ENCODE measurements at regions not wholly inside any gene's neighbourhood (a gene's known extent, or its start where the extent isn't known, plus 50 kb on each side); places are given as distances from the start of the nearest gene placed in this dataset.

DNA sequence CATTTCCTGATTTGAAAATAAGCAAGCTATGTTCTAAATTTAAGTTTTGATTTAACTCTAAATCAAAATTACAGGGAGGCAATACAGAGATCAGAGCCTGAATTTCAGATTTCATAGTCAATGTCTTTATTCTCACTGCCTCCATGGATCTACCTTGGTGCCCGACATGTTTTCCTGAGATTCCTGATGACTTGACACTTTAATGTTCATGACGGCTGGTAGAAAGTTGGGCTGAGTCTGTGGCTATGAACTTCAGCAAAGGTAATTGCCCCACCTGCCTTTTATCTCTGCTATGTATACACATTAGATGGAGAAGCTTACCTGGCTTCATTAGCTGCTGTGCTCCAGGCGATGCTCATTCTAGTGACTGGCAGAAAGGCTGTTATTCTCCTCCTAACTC, 1390.5 kb upstream of the CELF4 start:
- no peaks in the 10 kb centered on the region for H3K4me1 ChIP-seq (ENCODE audit: low read depth, poor library complexity, severe bottlenecking)
- H2AFZ ChIP-seq (ENCODE audit: low read depth), result no peak overlapping the region
- no peak overlapping the region for H3K4me2 ChIP-seq
- TF ChIP-seq, protein P1, sequence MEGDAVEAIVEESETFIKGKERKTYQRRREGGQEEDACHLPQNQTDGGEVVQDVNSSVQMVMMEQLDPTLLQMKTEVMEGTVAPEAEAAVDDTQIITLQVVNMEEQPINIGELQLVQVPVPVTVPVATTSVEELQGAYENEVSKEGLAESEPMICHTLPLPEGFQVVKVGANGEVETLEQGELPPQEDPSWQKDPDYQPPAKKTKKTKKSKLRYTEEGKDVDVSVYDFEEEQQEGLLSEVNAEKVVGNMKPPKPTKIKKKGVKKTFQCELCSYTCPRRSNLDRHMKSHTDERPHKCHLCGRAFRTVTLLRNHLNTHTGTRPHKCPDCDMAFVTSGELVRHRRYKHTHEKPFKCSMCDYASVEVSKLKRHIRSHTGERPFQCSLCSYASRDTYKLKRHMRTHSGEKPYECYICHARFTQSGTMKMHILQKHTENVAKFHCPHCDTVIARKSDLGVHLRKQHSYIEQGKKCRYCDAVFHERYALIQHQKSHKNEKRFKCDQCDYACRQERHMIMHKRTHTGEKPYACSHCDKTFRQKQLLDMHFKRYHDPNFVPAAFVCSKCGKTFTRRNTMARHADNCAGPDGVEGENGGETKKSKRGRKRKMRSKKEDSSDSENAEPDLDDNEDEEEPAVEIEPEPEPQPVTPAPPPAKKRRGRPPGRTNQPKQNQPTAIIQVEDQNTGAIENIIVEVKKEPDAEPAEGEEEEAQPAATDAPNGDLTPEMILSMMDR (conservative IDR thresholded peaks at IDR 0.05; ENCODE audit: low read depth, low read length), result no peak
- H3K27me3 ChIP-seq (ENCODE audit: insufficient read depth, low read depth), result no peaks in the 10 kb centered on the region
- no peak overlapping the region for H3K27ac ChIP-seq
- H3K79me2 ChIP-seq (ENCODE audit: insufficient read depth, low read depth), result no peaks in the 10 kb centered on the region
- H3K9ac ChIP-seq, result no peak overlapping the region
- no peaks in the 10 kb centered on the region for H4K20me1 ChIP-seq (ENCODE audit: insufficient read depth)
- H3K36me3 ChIP-seq (ENCODE audit: insufficient read depth), result no peaks in the 10 kb centered on the region
- no peak overlapping the region for H3K4me3 ChIP-seq (IDR thresholded peaks at IDR 0.05; ENCODE audit: insufficient read depth, low read depth, low read length)

- no peaks in the 10 kb centered on the region for H3K36me3 ChIP-seq (ENCODE audit: insufficient read depth)
- no peaks in the 10 kb centered on the region for H3K27me3 ChIP-seq (ENCODE audit: insufficient read depth, low read depth)
- no peaks in the 10 kb centered on the region for H3K79me2 ChIP-seq (ENCODE audit: insufficient read depth, low read depth)
- H3K27ac ChIP-seq, result no peak overlapping the region
- TF ChIP-seq, protein P1 (conservative IDR thresholded peaks at IDR 0.05; ENCODE audit: low read depth, low read length), result no peak
- no peak overlapping the region for H3K4me3 ChIP-seq (IDR thresholded peaks at IDR 0.05; ENCODE audit: insufficient read depth, low read depth, low read length)
- no peak overlapping the region for H2AFZ ChIP-seq (ENCODE audit: low read depth)
- no peak overlapping the region for H3K9ac ChIP-seq
- no peak overlapping the region for H3K4me2 ChIP-seq
- H3K4me1 ChIP-seq (ENCODE audit: low read depth, poor library complexity, severe bottlenecking), result no peaks in the 10 kb centered on the region
- no peaks in the 10 kb centered on the region for H4K20me1 ChIP-seq (ENCODE audit: insufficient read depth)
Measured at GRCh38 chr18:38951633-38952032, 1386.0 kb upstream of the CELF4 start.

GRCh38 chr18:38948436-38948835, 1382.8 kb upstream of the CELF4 start:
- Histone ChIP-seq H2AFZ (ENCODE audit: low read depth) (no peak overlapping the region), H3K27ac (no peak overlapping the region), H3K36me3 (ENCODE audit: insufficient read depth) (no peaks in the 10 kb centered on the region), H3K4me2 (no peak overlapping the region), H3K27me3 (ENCODE audit: insufficient read depth, low read depth) (no peaks in the 10 kb centered on the region), H4K20me1 (ENCODE audit: insufficient read depth) (no peaks in the 10 kb centered on the region), H3K4me3 (IDR thresholded peaks at IDR 0.05; ENCODE audit: insufficient read depth, low read depth, low read length) (no peak overlapping the region), H3K4me1 (ENCODE audit: low read depth, poor library complexity, severe bottlenecking) (no peaks in the 10 kb centered on the region), H3K9ac (no peak overlapping the region), H3K79me2 (ENCODE audit: insufficient read depth, low read depth) (no peaks in the 10 kb centered on the region)
- TF ChIP-seq, protein P1 (conservative IDR thresholded peaks at IDR 0.05; ENCODE audit: low read depth, low read length), result no peak

DNA sequence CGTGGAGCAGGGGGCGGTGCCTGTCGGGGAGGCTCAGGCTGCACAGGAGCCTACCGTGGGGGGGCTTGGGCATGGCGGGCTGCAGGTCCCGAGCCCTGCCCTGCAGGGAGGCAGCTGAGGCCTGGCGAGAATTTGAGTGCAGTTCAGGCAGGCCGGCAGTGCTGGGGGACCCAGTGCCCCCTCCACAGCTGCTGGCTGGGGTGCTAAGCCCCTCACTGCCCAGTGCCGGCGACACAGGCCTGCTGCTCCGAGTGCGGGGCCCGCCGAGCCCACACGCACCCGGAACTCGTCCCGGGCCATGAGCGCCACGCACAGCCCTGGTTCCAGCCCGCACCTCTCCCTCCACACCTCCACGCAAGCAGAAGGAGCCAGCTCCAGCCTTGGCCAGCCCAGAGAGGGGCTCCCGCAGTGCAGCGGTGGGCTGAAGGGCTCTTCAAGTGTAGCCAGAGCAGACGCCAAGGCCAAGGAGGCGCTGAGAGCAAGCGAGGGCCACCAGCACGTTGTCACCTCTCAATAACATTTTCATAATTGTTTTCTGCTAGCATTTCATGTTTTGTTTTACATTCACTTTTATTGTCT, 1378.9 kb upstream of the CELF4 start:
- TF ChIP-seq, protein P1 (conservative IDR thresholded peaks at IDR 0.05; ENCODE audit: low read depth, low read length), result no peak
- Histone ChIP-seq H3K36me3 (ENCODE audit: insufficient read depth) (no peaks in the 10 kb centered on the region), H2AFZ (ENCODE audit: low read depth) (no peak overlapping the region)

More for the DNA sequence above, 1378.9 kb upstream of the CELF4 start:
- Histone ChIP-seq H3K79me2 (ENCODE audit: insufficient read depth, low read depth) (no peaks in the 10 kb centered on the region), H3K4me3 (IDR thresholded peaks at IDR 0.05; ENCODE audit: insufficient read depth, low read depth, low read length) (no peak overlapping the region), H4K20me1 (ENCODE audit: insufficient read depth) (no peaks in the 10 kb centered on the region), H3K27me3 (ENCODE audit: insufficient read depth, low read depth) (peaks cover 4% of the 10 kb centered on the region; the same call in 1 of the 2 replicates), H3K9ac (no peak overlapping the region), H3K4me1 (ENCODE audit: low read depth, poor library complexity, severe bottlenecking) (peaks cover 17% of the 10 kb centered on the region), H3K4me2 (no peak overlapping the region), H3K27ac (no peak overlapping the region)
